HepG2 (cell line): ENCODE measurements at regions not wholly inside any gene's neighbourhood (a gene's known extent, or its start where the extent isn't known, plus 50 kb on each side); places are given as distances from the start of the nearest gene placed in this dataset.

Experiments
- ADNP ChIP-seq: sonication (generic); formaldehyde crosslinking; IDR thresholded peaks from 2 replicates; pipeline ENCODE4 v1.4.0; 2020; ENCODE audit warnings: missing genetic modification reagents
- GABPB1 ChIP-seq: IDR thresholded peaks from 2 replicates; pipeline ENCODE4 v1.6.1; 2016; ENCODE audit warnings: mild to moderate bottlenecking, missing genetic modification reagents, moderate library complexity, missing compliant biosample characterization
- HOXA7 ChIP-seq: sonication (generic); formaldehyde crosslinking; IDR thresholded peaks from 2 replicates; pipeline ENCODE4 v1.8.1; 2022; ENCODE audit warnings: mild to moderate bottlenecking, missing genetic modification reagents, moderate library complexity
- KMT2B ChIP-seq: IDR thresholded peaks from 2 replicates; pipeline ENCODE4 v1.6.1; 2016; ENCODE audit warnings: missing genetic modification reagents, missing compliant biosample characterization
- MTA1 ChIP-seq: sonication (generic); formaldehyde crosslinking; IDR thresholded peaks from 2 replicates; pipeline ENCODE4 v1.4.0; 2020; ENCODE audit warnings: missing genetic modification reagents, mild to moderate bottlenecking, borderline replicate concordance
- PHF5A ChIP-seq: IDR thresholded peaks from one replicate; pipeline ENCODE4 v1.6.1; 2018; ENCODE audit warnings: low read depth, missing genetic modification reagents; ENCODE audit not compliant: unreplicated experiment
- PITX1 ChIP-seq: sonication (generic); formaldehyde crosslinking; IDR thresholded peaks from 2 replicates; pipeline ENCODE4 v1.5.1; 2020; ENCODE audit warnings: mild to moderate bottlenecking, missing genetic modification reagents
- REPIN1 ChIP-seq: sonication (generic); formaldehyde crosslinking; IDR thresholded peaks from 2 replicates; pipeline ENCODE4 v1.8.0; 2022; ENCODE audit warnings: missing genetic modification reagents, low read depth, mild to moderate bottlenecking, borderline replicate concordance
- TAF1 ChIP-seq: sonication (generic); formaldehyde crosslinking; IDR thresholded peaks from 2 replicates; pipeline ENCODE4 v1.4.0; 2020; ENCODE audit warnings: missing genetic modification reagents
- ZNF557 ChIP-seq: sonication (generic); formaldehyde crosslinking; IDR thresholded peaks from 2 replicates; pipeline ENCODE4 v1.4.0; 2020; ENCODE audit warnings: missing genetic modification reagents
- ZNF598 ChIP-seq: sonication (generic); formaldehyde crosslinking; IDR thresholded peaks from 2 replicates; pipeline ENCODE4 v1.5.1; 2020; ENCODE audit warnings: mild to moderate bottlenecking, missing genetic modification reagents, borderline replicate concordance
- ZNF605 ChIP-seq: sonication (generic); formaldehyde crosslinking; IDR thresholded peaks from 2 replicates; pipeline ENCODE4 v1.8.0; 2022; ENCODE audit warnings: mild to moderate bottlenecking, missing genetic modification reagents
- TF ChIP-seq, protein P1 (sequence below): IDR thresholded peaks from 2 replicates; pipeline ENCODE4 v1.6.1; 2018; ENCODE audit warnings: missing genetic modification reagents
- TF ChIP-seq, protein P2 (sequence below): sonication (generic); formaldehyde crosslinking; IDR thresholded peaks from 2 replicates; pipeline ENCODE4 v1.4.0; 2020; ENCODE audit warnings: missing genetic modification reagents
- TF ChIP-seq, protein P3 (sequence below): IDR thresholded peaks from 2 replicates; pipeline ENCODE4 v1.6.1; 2016; ENCODE audit warnings: low read depth, borderline replicate concordance
- TF ChIP-seq, protein P4 (sequence below), 2 experiments: sonication (generic) in 1 of 2; formaldehyde crosslinking in 1 of 2; IDR thresholded peaks; 2 replicates each; pipeline versions ENCODE4 v1.4.0 to v1.6.1; 2018 to 2020; ENCODE audit warnings: missing genetic modification reagents in 2 of 2, borderline replicate concordance in 1 of 2, low read depth in 1 of 2, mild to moderate bottlenecking in 1 of 2, missing biosample characterization in 1 of 2
- TF ChIP-seq, protein P5 (sequence below): sonication (generic); formaldehyde crosslinking; IDR thresholded peaks from 2 replicates; pipeline ENCODE4 v1.8.1; 2023; ENCODE audit warnings: mild to moderate bottlenecking, missing genetic modification reagents
- TF ChIP-seq, protein P6 (sequence below): sonication (generic); formaldehyde crosslinking; IDR thresholded peaks from 2 replicates; pipeline ENCODE4 v1.5.1; 2020; ENCODE audit warnings: mild to moderate bottlenecking, missing genetic modification reagents, moderate library complexity

DNA sequence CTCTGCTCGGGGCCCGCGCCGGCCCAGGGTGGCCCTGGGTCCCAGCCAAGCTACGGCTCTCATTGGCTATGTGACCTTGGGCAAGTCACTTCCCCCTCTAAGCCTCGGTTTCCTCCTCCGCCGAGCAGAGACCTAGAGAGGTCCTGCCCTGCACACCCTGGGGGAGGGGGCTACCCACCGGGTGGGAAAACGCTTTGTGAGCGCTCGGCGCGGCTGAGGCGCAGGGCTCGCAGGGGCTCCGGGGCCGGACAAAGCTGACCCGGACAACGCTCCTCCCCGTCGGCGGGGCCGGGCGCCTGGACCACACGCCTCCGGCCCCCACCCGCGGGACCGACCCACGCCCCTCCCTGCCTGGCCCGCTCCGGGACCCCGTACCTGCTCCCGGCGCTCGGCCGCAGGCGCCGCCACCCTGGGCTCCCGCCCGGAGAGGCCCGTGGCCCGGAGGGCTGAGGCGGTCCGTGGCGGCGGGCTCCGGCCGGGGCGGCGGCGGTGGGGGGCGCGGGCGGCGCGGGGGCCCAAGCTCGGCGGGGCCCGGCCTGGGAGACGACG is 85.7 kb upstream of the MELK start (continued):
- TF ChIP-seq, protein P1, sequence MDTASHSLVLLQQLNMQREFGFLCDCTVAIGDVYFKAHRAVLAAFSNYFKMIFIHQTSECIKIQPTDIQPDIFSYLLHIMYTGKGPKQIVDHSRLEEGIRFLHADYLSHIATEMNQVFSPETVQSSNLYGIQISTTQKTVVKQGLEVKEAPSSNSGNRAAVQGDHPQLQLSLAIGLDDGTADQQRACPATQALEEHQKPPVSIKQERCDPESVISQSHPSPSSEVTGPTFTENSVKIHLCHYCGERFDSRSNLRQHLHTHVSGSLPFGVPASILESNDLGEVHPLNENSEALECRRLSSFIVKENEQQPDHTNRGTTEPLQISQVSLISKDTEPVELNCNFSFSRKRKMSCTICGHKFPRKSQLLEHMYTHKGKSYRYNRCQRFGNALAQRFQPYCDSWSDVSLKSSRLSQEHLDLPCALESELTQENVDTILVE (CRISPR knock-in tag), result 0 out of 2 replicates have a peak, but pooled peaks have one; percentile 36
- TF ChIP-seq, protein P2, sequence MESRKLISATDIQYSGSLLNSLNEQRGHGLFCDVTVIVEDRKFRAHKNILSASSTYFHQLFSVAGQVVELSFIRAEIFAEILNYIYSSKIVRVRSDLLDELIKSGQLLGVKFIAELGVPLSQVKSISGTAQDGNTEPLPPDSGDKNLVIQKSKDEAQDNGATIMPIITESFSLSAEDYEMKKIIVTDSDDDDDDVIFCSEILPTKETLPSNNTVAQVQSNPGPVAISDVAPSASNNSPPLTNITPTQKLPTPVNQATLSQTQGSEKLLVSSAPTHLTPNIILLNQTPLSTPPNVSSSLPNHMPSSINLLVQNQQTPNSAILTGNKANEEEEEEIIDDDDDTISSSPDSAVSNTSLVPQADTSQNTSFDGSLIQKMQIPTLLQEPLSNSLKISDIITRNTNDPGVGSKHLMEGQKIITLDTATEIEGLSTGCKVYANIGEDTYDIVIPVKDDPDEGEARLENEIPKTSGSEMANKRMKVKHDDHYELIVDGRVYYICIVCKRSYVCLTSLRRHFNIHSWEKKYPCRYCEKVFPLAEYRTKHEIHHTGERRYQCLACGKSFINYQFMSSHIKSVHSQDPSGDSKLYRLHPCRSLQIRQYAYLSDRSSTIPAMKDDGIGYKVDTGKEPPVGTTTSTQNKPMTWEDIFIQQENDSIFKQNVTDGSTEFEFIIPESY (CRISPR knock-in tag), result no peak
- TF ChIP-seq PHF5A (no peak), ADNP (CRISPR knock-in tag) (peak; percentile 32; the same call in 1 of the 2 replicates), PITX1 (CRISPR knock-in tag) (peak; percentile 32; the same call in 1 of the 2 replicates), KMT2B (CRISPR knock-in tag) (peak; percentile 29; the same call in 1 of the 2 replicates), TAF1 (peak; percentile 61), ZNF557 (CRISPR knock-in tag) (no peak), ZNF598 (CRISPR knock-in tag) (no peak), ZNF605 (peak; percentile 14; the same call in 1 of the 2 replicates), GABPB1 (CRISPR knock-in tag) (peak; percentile 42; the same call in 1 of the 2 replicates), HOXA7 (CRISPR knock-in tag) (no peak), MTA1 (no peak), REPIN1 (CRISPR knock-in tag) (no peak)
- TF ChIP-seq, protein P3, sequence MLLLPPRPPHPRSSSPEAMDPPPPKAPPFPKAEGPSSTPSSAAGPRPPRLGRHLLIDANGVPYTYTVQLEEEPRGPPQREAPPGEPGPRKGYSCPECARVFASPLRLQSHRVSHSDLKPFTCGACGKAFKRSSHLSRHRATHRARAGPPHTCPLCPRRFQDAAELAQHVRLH, result no peak
- TF ChIP-seq, protein P4, sequence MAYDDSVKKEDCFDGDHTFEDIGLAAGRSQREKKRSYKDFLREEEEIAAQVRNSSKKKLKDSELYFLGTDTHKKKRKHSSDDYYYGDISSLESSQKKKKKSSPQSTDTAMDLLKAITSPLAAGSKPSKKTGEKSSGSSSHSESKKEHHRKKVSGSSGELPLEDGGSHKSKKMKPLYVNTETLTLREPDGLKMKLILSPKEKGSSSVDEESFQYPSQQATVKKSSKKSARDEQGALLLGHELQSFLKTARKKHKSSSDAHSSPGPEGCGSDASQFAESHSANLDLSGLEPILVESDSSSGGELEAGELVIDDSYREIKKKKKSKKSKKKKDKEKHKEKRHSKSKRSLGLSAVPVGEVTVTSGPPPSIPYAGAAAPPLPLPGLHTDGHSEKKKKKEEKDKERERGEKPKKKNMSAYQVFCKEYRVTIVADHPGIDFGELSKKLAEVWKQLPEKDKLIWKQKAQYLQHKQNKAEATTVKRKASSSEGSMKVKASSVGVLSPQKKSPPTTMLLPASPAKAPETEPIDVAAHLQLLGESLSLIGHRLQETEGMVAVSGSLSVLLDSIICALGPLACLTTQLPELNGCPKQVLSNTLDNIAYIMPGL (CRISPR knock-in tag; IDR thresholded peaks at IDR 0.05; ENCODE audit: borderline replicate concordance in 1 of 2, low read depth in 1 of 2), result 0 out of 4 replicates have a peak, but pooled peaks of 1 of the 2 experiments have one; percentile 26
- TF ChIP-seq, protein P5, sequence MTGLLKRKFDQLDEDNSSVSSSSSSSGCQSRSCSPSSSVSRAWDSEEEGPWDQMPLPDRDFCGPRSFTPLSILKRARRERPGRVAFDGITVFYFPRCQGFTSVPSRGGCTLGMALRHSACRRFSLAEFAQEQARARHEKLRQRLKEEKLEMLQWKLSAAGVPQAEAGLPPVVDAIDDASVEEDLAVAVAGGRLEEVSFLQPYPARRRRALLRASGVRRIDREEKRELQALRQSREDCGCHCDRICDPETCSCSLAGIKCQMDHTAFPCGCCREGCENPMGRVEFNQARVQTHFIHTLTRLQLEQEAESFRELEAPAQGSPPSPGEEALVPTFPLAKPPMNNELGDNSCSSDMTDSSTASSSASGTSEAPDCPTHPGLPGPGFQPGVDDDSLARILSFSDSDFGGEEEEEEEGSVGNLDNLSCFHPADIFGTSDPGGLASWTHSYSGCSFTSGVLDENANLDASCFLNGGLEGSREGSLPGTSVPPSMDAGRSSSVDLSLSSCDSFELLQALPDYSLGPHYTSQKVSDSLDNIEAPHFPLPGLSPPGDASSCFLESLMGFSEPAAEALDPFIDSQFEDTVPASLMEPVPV (CRISPR knock-in tag), result 0 out of 2 replicates have a peak, but pooled peaks have one; percentile 55
- TF ChIP-seq, protein P6, sequence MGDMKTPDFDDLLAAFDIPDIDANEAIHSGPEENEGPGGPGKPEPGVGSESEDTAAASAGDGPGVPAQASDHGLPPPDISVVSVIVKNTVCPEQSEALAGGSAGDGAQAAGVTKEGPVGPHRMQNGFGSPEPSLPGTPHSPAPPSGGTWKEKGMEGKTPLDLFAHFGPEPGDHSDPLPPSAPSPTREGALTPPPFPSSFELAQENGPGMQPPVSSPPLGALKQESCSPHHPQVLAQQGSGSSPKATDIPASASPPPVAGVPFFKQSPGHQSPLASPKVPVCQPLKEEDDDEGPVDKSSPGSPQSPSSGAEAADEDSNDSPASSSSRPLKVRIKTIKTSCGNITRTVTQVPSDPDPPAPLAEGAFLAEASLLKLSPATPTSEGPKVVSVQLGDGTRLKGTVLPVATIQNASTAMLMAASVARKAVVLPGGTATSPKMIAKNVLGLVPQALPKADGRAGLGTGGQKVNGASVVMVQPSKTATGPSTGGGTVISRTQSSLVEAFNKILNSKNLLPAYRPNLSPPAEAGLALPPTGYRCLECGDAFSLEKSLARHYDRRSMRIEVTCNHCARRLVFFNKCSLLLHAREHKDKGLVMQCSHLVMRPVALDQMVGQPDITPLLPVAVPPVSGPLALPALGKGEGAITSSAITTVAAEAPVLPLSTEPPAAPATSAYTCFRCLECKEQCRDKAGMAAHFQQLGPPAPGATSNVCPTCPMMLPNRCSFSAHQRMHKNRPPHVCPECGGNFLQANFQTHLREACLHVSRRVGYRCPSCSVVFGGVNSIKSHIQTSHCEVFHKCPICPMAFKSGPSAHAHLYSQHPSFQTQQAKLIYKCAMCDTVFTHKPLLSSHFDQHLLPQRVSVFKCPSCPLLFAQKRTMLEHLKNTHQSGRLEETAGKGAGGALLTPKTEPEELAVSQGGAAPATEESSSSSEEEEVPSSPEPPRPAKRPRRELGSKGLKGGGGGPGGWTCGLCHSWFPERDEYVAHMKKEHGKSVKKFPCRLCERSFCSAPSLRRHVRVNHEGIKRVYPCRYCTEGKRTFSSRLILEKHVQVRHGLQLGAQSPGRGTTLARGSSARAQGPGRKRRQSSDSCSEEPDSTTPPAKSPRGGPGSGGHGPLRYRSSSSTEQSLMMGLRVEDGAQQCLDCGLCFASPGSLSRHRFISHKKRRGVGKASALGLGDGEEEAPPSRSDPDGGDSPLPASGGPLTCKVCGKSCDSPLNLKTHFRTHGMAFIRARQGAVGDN (CRISPR knock-in tag), result peak; percentile 60; the same call in 1 of the 2 replicates
